Gastrocnemius medialis (tissue), 4 donors: ENCODE measurements at regions not wholly inside any gene's neighbourhood (a gene's known extent, or its start where the extent isn't known, plus 50 kb on each side); places are given as distances from the start of the nearest gene placed in this dataset.

Experiments
- ATAC-seq, 2 donors: fragments of 150-250 bp; one replicate each; pipeline ENCODE4 v1.9.1; 2016
- DNase-seq, 2 donors: peaks; one replicate each; pipeline ENCODE4 v3.0.0-alpha.2; 2019
- H3K27ac ChIP-seq, 4 donors: fragments of 200-600 bp; sonication (generic); 1 replicate in 1 of 4; 2 replicates in 3 of 4; pipeline ENCODE4 v1.5.1; 2016 to 2018; ENCODE audit warnings: mild to moderate bottlenecking in 2 of 4, moderate library complexity in 1 of 4
- H3K27me3 ChIP-seq, 3 donors: fragments of 200-600 bp; sonication (generic) in 2 of 3; 1 replicate in 1 of 3; 2 replicates in 2 of 3; pipeline versions ENCODE4 v1.5.1 to v1.6.0; 2016 to 2019; ENCODE audit warnings: mild to moderate bottlenecking in 1 of 3, moderate library complexity in 1 of 3
- H3K36me3 ChIP-seq, 2 donors: fragments of 200-600 bp; sonication (generic) in 1 of 2; one replicate each; pipeline ENCODE4 v1.5.1; 2017 to 2018
- H3K4me1 ChIP-seq, 2 donors: fragments of 200-600 bp; sonication (generic) in 1 of 2; one replicate each; pipeline ENCODE4 v1.5.1; 2016 to 2017; ENCODE audit warnings: mild to moderate bottlenecking in 2 of 2
- H3K4me3 ChIP-seq, 4 donors: fragments of 200-600 bp; sonication (generic) in 3 of 4; 1 replicate in 1 of 4; 2 replicates in 3 of 4; pipeline ENCODE4 v1.5.1; 2016 to 2019; ENCODE audit warnings: mild to moderate bottlenecking in 2 of 4
- H3K9me3 ChIP-seq, 3 donors: fragments of 200-600 bp; sonication (generic) in 2 of 3; 1 replicate in 1 of 3; 2 replicates in 2 of 3; pipeline ENCODE4 v1.5.1; 2016 to 2019
- CTCF ChIP-seq, 5 experiments: fragments of 450-650 bp in 3 of 5; fragments of 200-600 bp in 2 of 5; sonication (generic) in 2 of 5; IDR thresholded peaks in 4 of 5; conservative IDR thresholded peaks in 1 of 5; 1 replicate in 4 of 5; 2 replicates in 1 of 5; pipeline ENCODE4 v1.5.1; 2016 to 2019; ENCODE audit warnings: antibody characterized with exemption in 5 of 5, mild to moderate bottlenecking in 3 of 5, moderate library complexity in 3 of 5
- POLR2A ChIP-seq, 2 donors: fragments of 450-650 bp; IDR thresholded peaks; one replicate each; pipeline ENCODE4 v1.6.1; 2017; ENCODE audit warnings: antibody characterized with exemption in 2 of 2, mild to moderate bottlenecking in 2 of 2, moderate library complexity in 2 of 2
- in situ Hi-C, 4 donors: fragments of 200-750 bp; cut with MboI; loops; one replicate each; pipeline versions ENCODE4 v1.15.0 to v1.8.0; 2017; ENCODE audit warnings: low sequenced_read_pairs in 4 of 4
- intact Hi-C: fragments of 100-400 bp; cut with DNase I; formaldehyde crosslinking; loops from one replicate; pipeline ENCODE4 v1.15.1; 2023; ENCODE audit warnings: low total_unique reads

- no peaks in the 10 kb centered on the region for H3K36me3 ChIP-seq
- H3K4me1 ChIP-seq, result no peaks in the 10 kb centered on the region
- no peaks in the 10 kb centered on the region for H3K9me3 ChIP-seq
- no peaks in the 10 kb centered on the region for H3K27me3 ChIP-seq
- TF ChIP-seq CTCF (IDR thresholded peaks at IDR 0.05 in 4 of 5, conservative IDR thresholded peaks at IDR 0.05 in 1 of 5) (no peak), POLR2A (IDR thresholded peaks at IDR 0.05) (no peak)
- DNase-seq, result no peak
- ATAC-seq, result no peak
- intact Hi-C loops, result no loop called here
- no peak overlapping the region for H3K4me3 ChIP-seq
- no peak overlapping the region for H3K27ac ChIP-seq
- in situ Hi-C loops, result no loop called here
Measured at GRCh38 chr4:67256388-67257043, 288.8 kb downstream of the CENPC start.

GRCh38 chr4:67250131-67250896 lies 295.0 kb downstream of the CENPC start:
- Histone ChIP-seq H3K27me3 (no peaks in the 10 kb centered on the region), H3K4me3 (no peak overlapping the region), H3K36me3 (no peaks in the 10 kb centered on the region), H3K27ac (no peak overlapping the region), H3K4me1 (no peaks in the 10 kb centered on the region), H3K9me3 (no peaks in the 10 kb centered on the region)
- in situ Hi-C loops (no loop called here), intact Hi-C loops (no loop called here)
- TF ChIP-seq CTCF (IDR thresholded peaks at IDR 0.05 in 4 of 5, conservative IDR thresholded peaks at IDR 0.05 in 1 of 5), result no peak
- TF ChIP-seq POLR2A (IDR thresholded peaks at IDR 0.05), result no peak
- DNase-seq (no peak), ATAC-seq (no peak)

- no peak for ATAC-seq
- in situ Hi-C loops, result no loop called here
- TF ChIP-seq CTCF (IDR thresholded peaks at IDR 0.05 in 4 of 5, conservative IDR thresholded peaks at IDR 0.05 in 1 of 5), result no peak
- TF ChIP-seq POLR2A (IDR thresholded peaks at IDR 0.05), result no peak
Measured at GRCh38 chr4:67236788-67237187, 308.5 kb downstream of the CENPC start.

GRCh38 chr4:67236318-67236717 lies 309.0 kb downstream of the CENPC start:
- TF ChIP-seq CTCF (IDR thresholded peaks at IDR 0.05 in 4 of 5, conservative IDR thresholded peaks at IDR 0.05 in 1 of 5), result no peak
- no peak for TF ChIP-seq POLR2A (IDR thresholded peaks at IDR 0.05)
- no peak for DNase-seq
- H3K27me3 ChIP-seq, result no peaks in the 10 kb centered on the region
- H3K36me3 ChIP-seq, result no peaks in the 10 kb centered on the region
- intact Hi-C loops (no loop called here), in situ Hi-C loops (no loop called here)
- H3K9me3 ChIP-seq, result no peaks in the 10 kb centered on the region
- no peak for ATAC-seq
- H3K4me1 ChIP-seq, result no peaks in the 10 kb centered on the region
- no peak overlapping the region for H3K27ac ChIP-seq
- H3K4me3 ChIP-seq, result no peak overlapping the region

More at GRCh38 chr4:67236788-67237187, 308.5 kb downstream of the CENPC start:
- Histone ChIP-seq H3K27me3 (no peaks in the 10 kb centered on the region), H3K4me3 (no peak overlapping the region), H3K4me1 (no peaks in the 10 kb centered on the region), H3K9me3 (no peaks in the 10 kb centered on the region), H3K27ac (no peak overlapping the region), H3K36me3 (no peaks in the 10 kb centered on the region)
- no peak for DNase-seq
- intact Hi-C loops, result no loop called here
